T1000 (cell line): ENCODE measurements at regions not wholly inside any gene's neighbourhood (a gene's known extent, or its start where the extent isn't known, plus 50 kb on each side); places are given as distances from the start of the nearest gene placed in this dataset.
"Not testable (repeated sequence)": the region's sequence is repeated elsewhere in the genome, so short reads cannot be mapped to it uniquely, and the experiment has no call there.

Source experiments
- DNase-seq: peaks from one replicate; lab custom pipeline; 2025; ENCODE audit warnings: mixed read lengths; lab: John Stamatoyannopoulos, UW

DNA sequence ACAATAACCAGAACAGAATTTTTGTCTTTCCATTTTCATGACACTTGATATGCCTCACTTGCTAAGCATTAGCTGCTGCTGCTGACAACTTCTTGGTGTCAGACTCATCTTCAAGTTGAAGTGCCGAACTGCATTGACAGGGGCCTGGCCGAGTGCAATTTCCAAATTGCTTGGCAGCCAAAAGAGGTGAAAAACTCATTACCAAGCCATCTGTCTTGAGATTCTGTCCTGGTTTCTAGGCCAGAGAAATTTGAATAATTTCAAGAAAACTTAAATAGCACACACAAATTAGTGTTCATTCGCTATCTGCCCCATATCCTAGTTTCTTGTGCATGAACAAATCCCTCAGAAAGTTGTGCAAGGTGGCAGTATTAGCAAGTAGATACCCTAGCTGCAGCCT lies 165.3 kb upstream of the RASSF8 start:
- no peak for DNase-seq

- DNase-seq, result no peak
These were observed 163.9 kb upstream of the RASSF8 start for GRCh38 chr12:25794571-25794970.

GRCh38 chr12:25796523-25797000 lies 161.9 kb upstream of the RASSF8 start:
- no peak for DNase-seq

DNA sequence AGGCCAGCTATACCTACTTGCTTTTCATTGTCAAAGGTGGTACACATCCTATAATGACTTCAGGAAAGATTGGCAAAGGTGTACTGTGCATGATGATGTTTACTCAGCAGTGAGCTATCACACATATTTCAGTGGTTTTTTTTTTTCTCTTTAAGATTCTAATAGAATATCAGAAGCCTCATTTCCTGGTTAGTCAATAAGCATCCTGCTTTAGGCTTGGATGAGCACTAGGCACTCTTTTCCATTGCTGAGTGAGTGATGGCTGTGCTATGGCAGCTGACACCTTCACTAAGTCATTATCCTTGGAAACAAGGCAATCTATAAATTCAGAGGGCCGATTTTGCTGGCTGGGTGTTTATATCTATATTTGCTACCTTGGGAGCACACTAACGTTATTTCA lies 161.1 kb upstream of the RASSF8 start:
- DNase-seq, result no peak

GRCh38 chr12:25797949-25798348 lies 160.5 kb upstream of the RASSF8 start:
- no peak for DNase-seq

DNA sequence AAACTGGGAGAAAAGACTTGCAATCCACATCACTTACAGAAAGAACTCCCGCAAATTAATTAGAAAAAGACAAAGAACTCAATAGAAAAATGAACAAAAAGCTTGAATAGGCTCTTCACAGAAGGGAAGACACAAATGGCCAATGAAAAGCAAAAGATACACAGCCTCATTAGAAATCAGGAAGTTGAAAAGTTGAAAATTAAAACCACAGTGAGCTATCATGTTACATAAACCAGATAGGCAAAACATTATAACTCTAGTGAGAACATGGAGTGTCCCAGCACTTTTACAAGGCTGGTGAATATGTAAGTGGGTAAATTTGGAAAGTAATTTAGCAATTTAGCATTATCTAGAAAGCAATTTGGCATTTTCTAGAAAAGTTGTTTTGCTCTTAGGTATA lies 158.4 kb upstream of the RASSF8 start:
- DNase-seq, result no peak

DNA sequence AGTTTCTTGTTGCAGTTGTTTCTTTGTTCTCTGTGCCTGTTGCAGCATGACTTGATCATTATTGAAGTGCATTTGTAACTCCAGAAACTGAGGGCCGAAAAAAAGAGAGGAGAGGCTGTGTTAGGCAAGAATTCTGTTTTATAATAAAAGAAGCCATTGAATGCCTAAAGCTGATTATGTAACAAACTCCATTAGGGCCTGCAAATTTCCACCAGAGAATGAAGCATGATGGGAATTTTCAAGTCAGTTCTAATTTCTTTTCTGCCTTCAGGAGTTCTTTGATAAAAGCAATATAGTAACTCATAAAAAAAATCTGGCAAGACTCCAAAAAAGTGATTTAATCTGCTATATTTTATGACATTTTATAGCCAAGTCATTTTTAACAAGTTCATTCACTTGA lies 156.7 kb upstream of the RASSF8 start:
- DNase-seq, result no peak

GRCh38 chr12:25802143-25802542 lies 156.3 kb upstream of the RASSF8 start:
- DNase-seq, result no peak

DNA sequence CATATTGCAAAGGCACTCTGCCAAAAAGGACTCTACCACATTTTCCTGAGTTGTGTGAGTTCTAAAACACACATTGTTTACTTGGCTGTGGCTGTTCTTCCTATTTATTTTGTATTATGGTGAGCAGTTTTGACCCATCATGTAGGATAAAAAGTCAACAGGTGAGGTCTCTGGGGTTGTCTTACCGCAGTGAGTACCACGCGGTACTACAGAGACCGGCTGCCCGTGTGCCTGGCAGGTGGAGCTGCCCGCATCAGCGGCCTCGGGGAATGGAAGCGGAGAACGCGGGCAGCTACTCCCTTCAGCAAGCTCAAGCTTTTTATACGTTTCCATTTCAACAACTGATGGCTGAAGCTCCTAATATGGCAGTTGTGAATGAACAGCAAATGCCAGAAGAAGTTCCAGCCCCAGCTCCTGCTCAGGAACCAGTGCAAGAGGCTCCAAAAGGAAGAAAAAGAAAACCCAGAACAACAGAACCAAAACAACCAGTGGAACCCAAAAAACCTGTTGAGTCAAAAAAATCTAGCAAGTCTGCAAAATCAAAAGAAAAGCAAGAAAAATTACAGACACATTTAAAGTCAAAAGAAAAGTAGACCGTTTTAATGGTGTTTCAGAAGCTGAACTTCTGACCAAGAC lies 155.3 kb upstream of the RASSF8 start:
- DNase-seq, result not testable (repeated sequence)

- DNase-seq, result not testable (repeated sequence)
These were observed 154.2 kb upstream of the RASSF8 start for GRCh38 chr12:25804286-25804685.

GRCh38 chr12:25806271-25806670 lies 152.2 kb upstream of the RASSF8 start:
- DNase-seq, result no peak

- no peak for DNase-seq
These were observed 149.9 kb upstream of the RASSF8 start for GRCh38 chr12:25808604-25809003.

DNA sequence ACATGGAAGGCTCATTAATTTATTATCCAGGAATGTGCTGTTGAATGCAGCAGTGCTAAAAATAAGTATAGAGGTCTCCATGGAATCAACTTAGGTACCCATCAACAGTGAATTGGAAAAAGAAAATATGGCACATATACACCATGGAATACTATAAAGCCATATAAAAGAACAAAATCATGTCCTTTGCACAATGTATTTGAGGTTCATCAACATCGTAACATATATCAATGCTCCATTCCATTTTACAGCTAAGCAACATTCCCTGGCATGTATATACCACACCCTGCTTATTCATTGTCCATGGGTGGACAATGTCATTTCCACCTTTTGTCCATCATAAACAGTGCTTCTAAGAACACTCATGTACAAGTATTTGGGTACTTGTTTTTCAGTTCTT lies 147.8 kb upstream of the RASSF8 start:
- no peak for DNase-seq

DNA sequence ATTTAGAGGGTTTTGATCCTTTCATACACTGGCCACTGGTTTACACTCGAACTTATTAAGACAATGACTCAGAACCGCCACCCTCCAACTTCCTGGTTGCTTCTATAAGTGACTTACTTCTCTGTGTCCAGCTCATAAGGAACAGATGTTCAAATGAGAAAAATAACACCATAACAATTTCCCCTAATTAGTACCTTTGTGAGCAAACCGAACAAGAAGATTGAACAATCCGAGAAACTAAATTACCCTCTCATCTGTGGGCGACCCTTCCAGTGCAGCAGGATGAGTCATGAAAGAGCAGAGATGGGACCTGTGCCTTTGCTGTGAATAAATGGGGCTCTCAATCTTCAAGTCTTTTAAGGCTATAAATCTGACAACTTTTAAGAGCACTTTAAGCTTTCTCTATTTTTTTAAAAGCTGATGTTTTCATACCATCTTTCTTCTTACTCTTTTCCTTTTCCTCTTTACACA lies 146.8 kb upstream of the RASSF8 start:
- no peak for DNase-seq

- no peak for DNase-seq
These were observed 146.2 kb upstream of the RASSF8 start for GRCh38 chr12:25812295-25812694.

GRCh38 chr12:25813843-25814242 lies 144.6 kb upstream of the RASSF8 start:
- no peak for DNase-seq

GRCh38 chr12:25816637-25817036 lies 141.8 kb upstream of the RASSF8 start:
- no peak for DNase-seq

DNA sequence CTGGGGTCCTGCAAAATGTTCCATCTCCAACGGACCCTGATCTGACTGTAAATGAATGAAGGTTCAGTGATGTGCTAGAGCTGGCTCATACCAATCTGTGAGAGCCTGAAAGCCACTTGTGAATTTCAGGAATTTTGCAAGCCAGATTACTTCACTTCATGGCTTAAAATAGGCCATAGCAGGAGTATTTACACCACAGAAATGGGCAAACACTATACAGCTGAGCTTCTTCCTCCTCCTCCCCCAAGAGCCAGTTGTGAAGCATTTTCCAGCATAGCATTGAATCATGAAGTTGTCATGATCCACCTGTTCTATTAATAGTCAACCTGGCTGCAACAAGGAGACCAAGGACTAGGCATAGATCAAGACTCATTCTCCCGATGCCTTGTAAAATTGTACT lies 141.3 kb upstream of the RASSF8 start:
- DNase-seq, result no peak

DNA sequence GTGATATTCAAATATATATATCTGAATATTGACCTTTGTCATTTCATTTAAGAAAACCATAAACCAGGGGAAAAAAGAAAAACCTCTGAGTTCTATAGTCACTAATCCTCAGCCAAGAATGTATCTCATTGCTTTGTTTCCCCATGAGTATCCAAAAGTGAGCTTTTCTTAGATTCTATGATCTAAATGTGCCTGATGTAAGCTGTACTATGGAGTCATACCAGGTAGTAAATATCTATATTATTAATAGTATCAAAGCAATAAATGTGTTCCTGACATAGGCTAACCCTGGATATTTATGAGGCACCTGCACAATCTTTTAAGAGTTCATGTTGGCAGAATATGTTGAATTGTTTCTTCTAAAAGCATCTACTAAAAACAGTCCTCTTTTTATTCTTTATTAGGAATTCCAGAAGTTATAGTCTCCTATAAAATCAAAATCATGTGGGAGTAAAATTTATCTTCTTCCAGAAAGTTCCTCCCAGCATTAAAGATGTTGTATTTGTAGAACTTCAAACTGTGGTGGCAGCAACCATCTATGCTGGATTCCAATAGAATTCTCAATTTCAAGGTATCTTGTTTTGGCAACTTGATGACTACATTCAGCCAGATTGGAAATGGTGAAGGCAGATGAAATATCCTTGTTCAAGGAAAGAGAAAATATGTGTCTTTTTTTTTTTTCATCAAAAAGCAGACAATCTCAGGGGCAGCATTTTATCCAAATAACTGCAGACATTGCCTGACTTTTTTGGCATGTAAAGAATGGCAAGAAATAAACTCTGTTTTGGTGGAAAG lies 139.7 kb upstream of the RASSF8 start:
- DNase-seq, result no peak

- no peak for DNase-seq
These were observed 138.8 kb upstream of the RASSF8 start for GRCh38 chr12:25819691-25820090.

- no peak for DNase-seq
These were observed 136.2 kb upstream of the RASSF8 start for GRCh38 chr12:25822281-25822680.

DNA sequence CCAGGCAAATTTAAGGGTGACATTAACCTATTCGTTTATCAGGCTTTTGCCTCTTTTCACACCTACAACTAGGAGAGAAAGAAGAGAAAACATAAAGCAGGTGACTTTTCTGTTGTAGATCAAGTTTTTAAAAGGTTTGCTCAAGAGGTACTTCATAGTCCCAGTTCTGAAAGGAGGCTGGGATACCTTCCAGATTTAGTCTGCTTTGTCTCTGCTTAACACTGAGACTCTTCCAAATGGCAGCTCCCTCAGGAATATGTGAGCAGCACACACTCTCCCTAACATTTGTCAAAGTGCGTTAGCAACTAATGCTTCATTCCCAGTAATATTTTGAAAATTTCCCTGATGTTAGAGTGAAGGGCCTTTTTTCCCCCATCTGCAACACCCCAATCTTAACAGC lies 133.7 kb upstream of the RASSF8 start:
- no peak for DNase-seq

- DNase-seq, result no peak
These were observed 133.0 kb upstream of the RASSF8 start for GRCh38 chr12:25825446-25825845.

GRCh38 chr12:25827141-25827540 lies 131.3 kb upstream of the RASSF8 start:
- DNase-seq, result no peak
